ENCODE measurements at regions not wholly inside any gene's neighbourhood (a gene's known extent, or its start where the extent isn't known, plus 50 kb on each side); places are given as distances from the start of the nearest gene placed in this dataset.

GRCh38 chr12:107474099-107474498, 211.5 kb upstream of the PWP1 start:
- DNase-seq (ENCODE audit: low read depth) = no peak

DNA sequence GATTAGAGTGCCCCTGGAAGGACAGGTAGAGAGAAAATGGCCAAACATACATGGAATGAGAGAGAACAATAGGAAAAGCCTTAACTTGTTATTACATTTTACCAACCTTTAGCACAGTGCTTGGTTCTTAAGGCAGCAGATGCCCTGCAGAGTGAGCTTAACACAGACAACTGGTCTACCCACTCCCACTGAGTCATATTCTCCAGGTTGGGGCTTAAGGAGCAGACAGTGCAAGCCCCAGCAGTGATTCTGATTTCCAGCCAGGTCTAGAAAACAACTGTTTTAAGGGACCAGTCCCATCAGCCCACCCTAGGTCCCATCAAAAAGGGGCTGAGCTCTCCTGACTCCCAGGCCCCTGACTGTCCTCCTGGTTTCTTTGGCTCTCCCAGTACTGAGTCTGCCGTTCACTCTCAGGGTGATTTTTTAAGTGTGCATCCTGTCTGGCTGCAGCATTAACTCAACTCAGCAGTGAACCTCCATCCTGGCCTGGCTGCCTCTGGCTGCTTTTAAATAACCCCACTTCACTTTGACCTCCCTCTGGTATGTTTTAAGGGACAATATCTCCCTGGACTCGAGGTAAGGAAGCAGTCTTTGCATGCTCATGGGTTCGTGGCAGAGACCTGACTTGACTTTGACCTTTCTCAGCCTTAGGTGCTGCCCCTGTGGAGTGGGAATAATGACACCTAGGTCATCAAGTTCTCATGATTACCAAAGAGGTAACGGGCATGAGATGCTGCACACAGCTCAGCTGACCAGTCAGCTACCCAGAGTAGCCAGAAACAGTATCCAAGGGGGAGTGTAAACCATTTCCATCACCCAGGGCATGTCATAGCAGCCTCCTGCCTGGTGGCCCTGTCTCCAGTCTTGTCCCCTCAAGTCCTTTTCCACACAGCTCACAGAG, 210.7 kb upstream of the PWP1 start:
- no peak for DNase-seq (ENCODE audit: low read depth)

DNA sequence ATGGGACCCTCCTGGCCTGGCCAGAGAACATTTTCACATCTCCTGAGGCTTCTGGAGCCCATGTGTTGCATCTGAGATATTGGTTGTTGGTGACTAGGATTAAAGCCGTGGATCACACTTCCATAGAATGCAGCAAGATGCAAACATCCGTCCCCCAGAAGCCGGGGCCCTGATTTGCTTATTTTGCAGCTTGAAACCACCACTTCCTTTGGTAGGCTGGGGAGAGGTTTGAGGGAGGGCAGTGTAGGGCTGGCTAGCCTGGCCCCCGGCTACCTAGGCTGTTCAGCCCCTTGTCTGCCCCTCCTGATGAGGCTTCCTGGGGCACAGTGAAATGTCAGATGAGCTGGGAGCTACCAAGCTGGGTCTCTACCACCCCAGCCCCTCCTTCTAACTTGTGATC, 209.7 kb upstream of the PWP1 start:
- no peak for DNase-seq (ENCODE audit: low read depth)

DNA sequence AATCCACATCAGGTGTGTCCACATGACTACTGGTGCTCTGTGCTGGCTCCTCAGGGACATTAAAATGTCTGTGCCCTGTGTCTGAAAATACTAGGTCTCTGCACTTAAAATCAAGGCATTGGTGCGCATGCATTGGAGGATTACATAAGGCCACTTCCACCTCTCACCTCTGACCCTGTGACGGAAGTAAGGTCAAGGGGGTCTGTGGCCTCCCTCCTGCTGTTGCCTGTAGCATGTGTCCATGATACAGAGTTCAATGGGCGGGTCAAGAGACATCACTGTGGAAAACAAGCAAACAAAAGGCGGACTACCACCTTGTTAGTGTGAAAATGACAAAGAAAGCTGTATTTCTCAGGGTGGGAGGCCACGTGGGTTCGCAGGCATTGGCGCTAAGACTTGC, 208.6 kb upstream of the PWP1 start:
- DNase-seq (ENCODE audit: low read depth) = no peak

GRCh38 chr12:107477947-107478610, 207.5 kb upstream of the PWP1 start:
- DNase-seq (ENCODE audit: low read depth) = no peak

DNA sequence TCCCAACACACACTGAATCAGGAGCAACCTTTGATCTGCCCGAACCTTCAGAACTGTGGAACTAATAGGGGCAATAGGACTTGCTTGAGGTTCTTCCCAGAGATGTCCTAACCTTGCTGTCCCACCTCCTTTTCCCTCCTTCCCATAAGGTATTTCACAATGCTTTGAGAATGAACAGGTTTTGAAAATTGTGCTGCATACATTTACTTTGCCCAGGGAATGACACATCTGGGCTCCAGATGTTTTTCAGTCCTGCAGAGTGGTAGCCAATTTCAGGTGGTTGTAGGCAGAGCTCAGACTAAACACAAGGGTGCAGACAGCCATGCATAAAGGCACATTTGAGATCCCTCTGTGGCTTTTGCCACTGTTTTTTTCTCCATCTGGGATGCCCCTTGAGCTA, 206.7 kb upstream of the PWP1 start:
- peak; percentile 13 for DNase-seq (ENCODE audit: low read depth)

- no peak for DNase-seq (ENCODE audit: low read depth)
These were observed 204.6 kb upstream of the PWP1 start for GRCh38 chr12:107480836-107481608.

GRCh38 chr12:107484230-107484629, 201.4 kb upstream of the PWP1 start:
- no peak for DNase-seq (ENCODE audit: low read depth)

DNA sequence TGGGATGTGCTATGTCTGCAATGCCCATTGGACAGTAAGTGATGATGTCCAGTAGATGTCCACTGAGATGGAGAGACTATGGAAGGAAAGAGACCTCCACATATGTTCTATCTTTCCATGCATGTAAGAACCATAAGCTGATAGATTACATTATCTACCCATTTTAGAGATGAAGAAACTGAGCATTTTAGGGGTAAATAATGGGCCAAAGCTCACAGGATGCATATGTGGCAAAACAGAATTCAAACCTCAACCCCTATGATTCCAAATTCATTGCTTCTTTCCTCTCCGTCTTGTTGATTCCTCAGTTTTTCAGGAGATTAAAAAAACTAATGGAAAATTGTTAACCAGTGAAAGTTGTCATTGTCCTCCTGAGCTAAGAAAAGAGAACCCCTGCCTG, 200.7 kb upstream of the PWP1 start:
- no peak for DNase-seq (ENCODE audit: low read depth)

DNA sequence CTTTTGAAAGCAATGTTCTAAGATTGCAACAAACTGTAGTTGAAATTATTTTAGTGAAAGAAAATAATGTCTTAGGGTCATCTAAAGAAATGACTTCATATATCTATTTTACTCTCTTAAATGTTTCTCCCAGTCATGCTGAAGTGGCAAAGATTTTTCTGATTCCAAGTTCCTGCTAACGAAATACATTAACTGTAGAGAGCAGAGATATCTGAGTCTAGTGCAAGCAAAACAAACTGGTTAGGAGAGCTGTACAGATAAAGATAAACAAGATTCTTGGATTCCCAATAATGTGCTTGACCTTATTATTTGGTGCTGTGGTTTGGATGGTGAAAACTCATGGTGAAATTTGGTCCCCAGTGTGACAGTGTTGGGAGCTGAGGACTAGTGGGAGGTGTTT, 199.9 kb upstream of the PWP1 start:
- DNase-seq (ENCODE audit: low read depth) = no peak

DNA sequence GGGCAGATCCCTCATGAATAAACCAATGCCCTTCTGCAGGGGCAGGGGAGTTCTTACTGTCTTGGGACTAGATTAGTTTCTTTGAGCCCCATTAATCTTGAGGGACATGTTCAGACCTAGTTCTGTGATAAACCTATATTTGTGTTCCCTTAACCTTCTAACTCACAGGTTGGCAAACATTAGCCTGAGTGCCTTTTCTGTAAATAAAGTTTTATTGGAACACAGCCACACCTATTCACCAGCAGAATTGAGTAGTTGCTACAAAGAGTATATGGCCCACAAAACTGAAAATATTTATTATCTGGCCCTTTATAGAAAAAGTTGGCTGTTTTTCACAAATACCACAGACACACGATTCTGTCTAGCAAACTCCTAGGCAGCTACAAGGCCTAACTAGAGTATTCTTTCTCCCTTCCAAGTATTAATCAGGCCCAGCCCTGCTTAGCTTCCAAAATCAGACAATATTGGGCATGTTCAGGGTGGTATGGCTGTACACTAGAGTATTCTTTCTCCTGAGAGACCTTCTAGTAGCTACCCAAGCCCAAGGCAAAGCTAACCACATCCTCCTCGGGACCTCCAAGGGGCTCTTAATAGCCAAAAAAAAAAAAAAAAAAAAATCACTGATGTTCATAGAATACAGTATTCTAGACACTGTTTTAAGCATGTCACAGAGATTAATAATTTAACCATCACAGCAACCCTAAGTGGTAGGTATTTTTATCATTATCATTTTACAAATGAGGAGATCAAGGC, 199.3 kb upstream of the PWP1 start:
- no peak for DNase-seq (ENCODE audit: low read depth)

GRCh38 chr12:107487011-107487680, 198.5 kb upstream of the PWP1 start:
- DNase-seq (ENCODE audit: low read depth) = no peak

GRCh38 chr12:107488666-107489065, 196.9 kb upstream of the PWP1 start:
- DNase-seq (ENCODE audit: low read depth) = no peak

- DNase-seq (ENCODE audit: low read depth) = no peak
These were observed 195.6 kb upstream of the PWP1 start for GRCh38 chr12:107490010-107490409.

DNA sequence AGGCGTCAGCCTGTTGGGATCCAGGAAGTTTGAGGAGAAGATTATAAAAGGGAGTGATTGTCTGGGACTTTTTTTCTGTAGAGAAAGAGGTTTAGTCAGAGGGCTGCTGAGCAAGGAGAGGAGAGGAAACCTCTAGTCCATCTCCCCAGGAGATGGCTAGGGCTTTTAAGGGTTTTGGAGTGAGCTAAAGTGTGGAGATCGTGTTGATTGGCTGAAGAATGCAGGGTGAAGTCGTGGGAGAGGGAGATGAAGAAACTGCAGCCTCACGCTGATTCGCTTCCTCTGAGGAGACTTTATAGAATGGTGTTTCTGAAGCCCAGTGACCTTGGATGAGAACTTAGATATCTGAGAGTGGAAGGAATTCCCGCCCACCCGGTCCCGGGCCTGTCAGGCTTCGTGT, 193.7 kb upstream of the PWP1 start:
- no peak for DNase-seq (ENCODE audit: low read depth)

DNA sequence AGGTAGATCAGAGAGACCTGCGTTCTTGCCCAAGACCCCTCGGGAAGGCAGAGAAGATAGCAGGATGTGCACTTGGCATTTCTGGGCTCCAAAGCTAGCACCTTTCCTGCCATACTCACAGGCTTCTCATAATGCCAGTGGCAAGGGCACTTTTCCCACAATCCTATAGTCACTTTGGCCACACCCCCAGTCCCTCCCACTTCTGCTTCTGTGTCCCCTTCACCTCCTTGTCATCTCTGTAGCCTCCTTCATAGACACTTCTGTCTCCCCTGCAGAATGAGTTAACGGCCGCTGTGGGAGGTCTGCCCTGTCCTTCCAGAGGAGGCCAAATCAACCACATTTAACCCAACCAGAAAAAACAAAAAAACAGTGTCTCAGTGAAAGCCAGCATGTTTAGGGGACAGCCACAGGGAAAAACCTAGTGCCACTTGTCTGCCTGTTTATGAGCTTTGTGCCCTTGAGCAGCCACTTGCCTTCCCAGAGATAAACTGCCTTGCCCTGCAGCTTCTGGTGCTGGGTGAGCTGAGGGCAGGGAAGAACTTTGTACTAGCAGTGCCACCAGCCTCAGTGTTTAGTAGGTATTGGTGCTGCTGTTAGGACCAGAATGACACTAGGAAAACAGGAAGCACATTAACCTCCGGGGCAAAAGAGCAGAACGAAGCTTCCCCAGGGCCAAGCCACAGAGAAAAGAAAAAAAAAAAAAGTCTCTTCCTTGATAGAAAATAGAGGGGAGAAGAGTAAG, 193.0 kb upstream of the PWP1 start:
- DNase-seq (ENCODE audit: low read depth) = no peak

DNA sequence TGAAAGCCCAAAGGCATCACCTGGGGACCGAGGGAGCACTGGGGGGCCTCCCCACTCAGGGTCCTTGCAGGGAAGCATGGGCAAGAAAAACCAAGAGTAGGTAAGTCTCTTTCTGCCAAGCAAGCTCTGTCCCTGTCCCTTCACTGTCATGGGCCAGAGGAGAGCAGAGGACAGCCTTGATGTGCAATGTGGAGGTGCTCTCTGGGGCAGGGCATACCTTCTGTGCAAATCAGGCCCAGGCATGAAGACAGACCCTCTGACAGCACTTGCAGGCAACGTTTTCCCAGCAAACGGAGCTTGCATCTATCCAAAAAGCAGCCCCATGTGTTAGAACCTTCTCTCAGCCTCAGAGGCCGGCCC, 192.5 kb upstream of the PWP1 start:
- no peak for DNase-seq (ENCODE audit: low read depth)

- no peak for DNase-seq (ENCODE audit: low read depth)
These were observed 191.9 kb upstream of the PWP1 start for GRCh38 chr12:107493666-107494065.

- no peak for DNase-seq (ENCODE audit: low read depth)
These were observed 191.3 kb upstream of the PWP1 start for GRCh38 chr12:107494331-107494730.

DNA sequence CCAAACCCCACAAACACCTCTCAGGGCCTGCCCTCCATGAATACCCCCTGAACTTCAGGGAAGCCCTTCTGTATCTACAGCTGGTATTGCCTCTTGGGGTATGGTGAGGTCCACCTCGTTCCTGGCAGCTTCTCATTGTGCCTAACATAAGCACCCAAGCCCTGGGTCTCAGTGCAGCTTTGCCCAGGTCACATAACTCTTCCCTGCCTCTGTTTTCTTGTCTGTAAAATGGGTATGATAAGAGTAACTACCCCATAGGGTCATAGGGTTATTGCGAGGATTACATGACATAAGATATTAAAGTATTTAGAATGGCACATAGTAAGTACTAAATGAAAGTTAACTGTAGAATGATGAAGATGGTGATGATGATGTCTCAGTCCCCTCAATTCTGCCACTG, 190.0 kb upstream of the PWP1 start:
- no peak for DNase-seq (ENCODE audit: low read depth)

GRCh38 chr12:107497231-107497630, 188.4 kb upstream of the PWP1 start:
- no peak for DNase-seq (ENCODE audit: low read depth)

Measured in HS-5 (cell line).